Stimulated activated CD4-positive, alpha-beta T cell treated with anti-CD3 and anti-CD28 coated beads, Interleukin-2, amount 100 ng/mL, for 4 hours (primary cell): ENCODE measurements at regions not wholly inside any gene's neighbourhood (a gene's known extent, or its start where the extent isn't known, plus 50 kb on each side); places are given as distances from the start of the nearest gene placed in this dataset.
"Not testable (repeated sequence)": the region's sequence is repeated elsewhere in the genome, so short reads cannot be mapped to it uniquely, and the experiment has no call there.

ENCODE experiments used
- DNase-seq: peaks from one replicate; pipeline ENCODE4 v3.0.0-alpha.2; 2020; ENCODE audit warnings: low read depth

GRCh38 chr10:131833446-131834080 is 67.2 kb upstream of the PPP2R2D start:
- DNase-seq, result no peak

DNA sequence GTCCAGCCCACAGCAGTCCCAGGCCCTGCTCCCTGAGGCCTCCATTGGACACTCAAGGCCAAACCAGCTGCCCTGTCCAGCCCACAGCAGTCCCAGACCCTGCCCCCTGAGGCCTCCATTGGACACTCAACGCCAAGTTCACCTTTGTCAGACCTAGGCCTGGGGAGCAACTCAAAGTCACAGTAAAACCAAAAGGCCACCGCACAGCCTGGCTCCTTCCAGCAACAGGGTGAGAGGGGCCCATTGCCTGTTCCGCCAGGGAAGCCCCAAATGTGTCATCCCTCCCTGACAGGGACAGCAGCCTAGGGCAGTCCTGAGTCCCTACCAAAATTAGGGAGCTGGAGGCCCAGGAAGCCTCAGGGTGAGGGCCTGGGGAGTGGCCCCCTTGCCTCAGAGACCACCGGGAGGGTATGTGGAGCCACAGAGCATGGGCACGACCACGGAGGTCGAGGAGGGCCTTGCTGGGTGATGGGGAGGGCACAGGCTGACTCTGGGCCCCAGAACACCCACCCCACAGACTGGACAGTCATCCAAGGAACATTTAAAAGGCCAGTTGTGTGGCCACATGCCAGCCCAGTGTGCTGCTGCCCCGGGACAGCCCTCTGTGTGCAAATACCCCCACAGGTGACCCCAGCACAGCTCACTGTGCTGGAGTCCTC is 66.5 kb upstream of the PPP2R2D start:
- no peak for DNase-seq

- DNase-seq, result no peak
Observed at GRCh38 chr10:131838966-131839742, 61.7 kb upstream of the PPP2R2D start.

GRCh38 chr10:131839880-131840787 is 60.7 kb upstream of the PPP2R2D start:
- DNase-seq, result not testable (repeated sequence)

DNA sequence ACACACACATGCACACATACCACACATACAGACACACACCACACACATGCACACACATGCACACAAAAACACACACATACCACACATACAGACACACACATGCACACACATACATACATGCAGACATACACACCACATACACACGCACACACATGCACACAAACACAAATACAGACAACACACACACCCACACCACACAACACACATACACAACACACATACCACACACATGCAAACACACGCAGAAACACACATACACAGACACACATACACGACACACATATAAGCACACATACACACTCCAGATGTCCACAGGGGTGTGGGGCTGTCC is 60.1 kb upstream of the PPP2R2D start:
- no peak for DNase-seq

DNA sequence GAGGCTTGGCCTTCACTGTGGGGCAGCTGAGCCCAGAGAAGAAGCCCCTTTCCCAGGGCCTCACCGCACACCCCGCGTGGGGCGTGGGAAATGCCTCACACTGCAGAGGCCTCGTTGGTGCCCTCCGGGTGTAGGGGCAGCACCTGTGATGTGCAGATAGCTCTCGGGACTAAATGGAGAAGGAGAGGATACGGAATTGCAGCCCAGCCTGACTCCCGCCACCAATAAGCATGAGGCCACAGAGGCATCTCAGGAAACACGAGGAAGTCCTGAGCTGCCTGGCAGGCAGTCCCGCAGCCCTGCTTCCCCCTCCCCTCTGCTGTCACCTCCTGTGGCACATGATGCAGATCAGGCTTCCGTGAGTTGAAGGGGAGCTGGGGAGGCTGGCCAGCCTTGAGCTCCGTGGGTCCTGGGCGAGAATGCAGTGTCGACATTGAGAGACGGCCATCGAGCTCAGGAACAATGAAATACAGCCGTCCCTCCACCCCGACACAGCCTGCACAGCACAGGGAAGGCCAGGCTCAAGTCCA is 59.6 kb upstream of the PPP2R2D start:
- no peak for DNase-seq

DNA sequence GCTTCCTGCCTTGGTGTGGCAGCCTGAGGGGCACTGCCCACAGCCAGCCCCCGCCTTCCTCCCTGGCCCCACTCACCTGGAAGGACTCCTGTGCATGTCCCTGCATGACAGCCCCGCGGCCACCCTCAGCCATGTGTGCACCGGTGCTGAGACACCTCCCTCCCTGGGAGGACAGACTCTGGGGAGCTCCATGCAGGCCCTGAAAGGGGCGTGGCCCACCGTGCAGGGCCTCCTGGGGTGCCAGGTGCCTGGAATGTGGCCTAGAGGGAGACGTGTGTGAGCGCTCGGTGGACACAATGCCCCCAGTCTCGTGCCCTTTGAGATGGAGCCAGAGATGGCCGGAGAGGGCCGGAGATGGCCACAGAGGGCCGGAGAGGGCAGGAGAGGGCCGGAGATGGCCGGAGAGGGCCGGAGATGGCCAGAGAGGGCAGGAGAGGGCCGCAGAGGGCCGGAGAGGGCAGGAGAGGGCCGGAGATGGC is 59.1 kb upstream of the PPP2R2D start:
- no peak for DNase-seq

- no peak for DNase-seq
Observed at GRCh38 chr10:131842351-131843088, 58.3 kb upstream of the PPP2R2D start.

- DNase-seq, result no peak
Observed at GRCh38 chr10:131843089-131843595, 57.7 kb upstream of the PPP2R2D start.

DNA sequence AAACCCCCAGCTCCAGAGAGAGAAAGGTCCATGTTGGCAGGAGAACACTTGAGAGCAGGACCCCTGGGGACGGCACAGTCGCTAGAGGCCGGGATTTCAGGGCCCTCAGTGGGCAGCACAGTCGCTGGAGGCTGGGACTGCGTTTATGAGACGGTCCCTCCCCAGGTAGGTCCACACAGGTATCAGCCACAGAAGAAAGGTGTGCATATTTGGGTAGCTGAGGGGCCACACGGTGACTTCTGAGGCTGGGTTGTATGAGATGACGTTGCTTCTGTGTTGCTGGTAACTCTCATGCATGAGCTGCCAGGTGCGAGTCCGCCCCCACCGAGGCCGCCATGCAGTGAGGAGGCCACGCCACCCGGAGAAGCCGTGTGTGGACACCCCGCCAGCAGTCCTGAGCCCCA is 56.9 kb upstream of the PPP2R2D start:
- DNase-seq, result no peak

GRCh38 chr10:131844529-131845084 is 56.2 kb upstream of the PPP2R2D start:
- DNase-seq, result no peak

DNA sequence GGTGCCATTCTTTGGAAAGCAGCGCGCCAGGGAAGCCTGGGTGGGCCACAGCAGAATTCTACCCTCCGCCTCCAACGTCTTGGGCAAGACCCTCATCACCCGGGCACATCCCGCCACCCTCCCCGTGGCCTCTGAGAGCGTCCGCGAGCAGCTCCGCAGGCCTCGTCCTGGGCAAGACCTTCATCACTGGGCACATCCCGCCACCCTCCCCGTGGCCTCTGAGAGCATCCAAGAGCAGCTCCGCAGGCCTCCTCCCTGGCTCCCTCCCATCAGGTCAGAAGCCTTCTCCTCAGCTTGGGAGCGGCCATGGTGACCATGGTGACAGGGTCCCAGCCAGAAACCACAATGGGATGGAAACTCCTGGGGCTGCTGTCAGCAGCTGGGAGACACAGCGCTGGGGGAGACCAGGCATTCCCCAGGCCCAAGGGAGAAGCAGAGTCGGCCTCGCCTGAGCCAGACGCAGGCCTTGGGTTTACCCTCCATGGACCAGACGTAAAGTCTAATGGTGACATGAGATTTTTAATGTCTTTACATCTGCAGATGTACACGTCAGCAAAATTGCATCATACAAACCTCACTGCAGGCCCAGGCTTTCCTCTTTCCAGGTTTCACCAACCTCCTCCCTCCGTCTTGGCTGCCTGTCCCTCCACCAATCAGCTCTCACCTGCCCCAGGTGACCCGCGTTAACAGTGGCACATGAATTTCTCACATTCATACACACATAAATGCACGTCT is 55.1 kb upstream of the PPP2R2D start:
- no peak for DNase-seq

DNA sequence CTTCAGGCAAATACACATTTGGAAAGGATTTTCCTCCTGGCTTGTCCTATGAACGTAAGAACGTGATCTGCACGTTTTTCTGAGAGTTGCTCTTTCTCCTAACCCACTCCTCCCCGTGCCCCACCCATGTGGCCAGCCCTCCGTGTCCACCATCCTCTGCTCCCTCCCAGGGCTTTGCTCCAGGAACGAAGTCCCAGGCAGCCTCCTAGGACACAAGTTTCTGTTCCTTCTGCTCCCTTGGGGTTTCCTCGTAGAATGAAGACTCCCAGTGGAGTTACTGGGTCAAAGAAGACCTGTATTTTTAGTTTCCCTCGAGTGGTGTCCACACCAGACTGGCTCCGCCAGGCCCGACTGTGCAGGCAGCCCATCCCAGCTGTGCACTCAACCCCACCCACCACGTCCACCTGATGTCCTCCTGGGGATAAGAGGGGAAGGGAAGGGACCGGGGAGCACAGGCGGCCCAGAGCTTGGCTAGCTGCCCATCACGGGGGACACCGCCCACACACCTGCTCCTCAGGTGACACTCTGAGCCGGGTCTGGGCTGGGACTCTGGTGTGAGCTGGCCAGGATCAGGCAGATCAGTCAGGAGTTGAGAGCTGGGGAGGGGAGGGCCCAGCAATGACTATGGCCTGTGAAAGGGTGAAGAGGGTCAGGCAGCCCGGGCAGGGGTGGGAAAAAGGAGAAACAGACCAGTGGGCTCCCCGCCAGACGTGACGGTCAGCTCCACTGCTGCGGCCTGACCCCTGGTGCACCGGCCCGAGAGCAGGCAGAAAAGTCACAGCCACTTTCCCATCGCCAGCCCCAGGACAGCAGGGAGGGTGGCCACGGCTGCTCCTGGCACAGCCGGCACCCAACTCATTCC is 54.3 kb upstream of the PPP2R2D start:
- no peak for DNase-seq

- no peak for DNase-seq
Observed at GRCh38 chr10:131847241-131847783, 53.5 kb upstream of the PPP2R2D start.

DNA sequence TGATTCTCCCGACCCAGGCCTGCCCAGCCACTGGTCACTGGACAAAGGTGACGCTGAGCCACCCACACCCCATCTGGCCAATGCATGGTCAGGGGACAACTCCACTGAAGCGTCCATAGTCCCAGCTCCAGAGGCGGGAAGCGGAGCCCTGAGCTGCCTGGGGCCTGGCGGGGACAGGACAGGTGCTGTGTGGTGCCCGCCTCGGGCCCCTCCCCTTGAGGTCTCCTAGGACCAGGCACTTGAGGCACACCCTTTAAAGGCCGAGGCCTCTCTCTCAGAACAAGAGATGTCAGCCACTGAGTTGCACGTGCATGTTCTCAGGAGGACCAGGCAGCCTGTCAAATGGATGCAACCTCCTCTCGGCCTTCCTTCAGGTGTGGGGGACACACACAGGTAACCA is 52.5 kb upstream of the PPP2R2D start:
- no peak for DNase-seq

GRCh38 chr10:131848741-131849590 is 51.8 kb upstream of the PPP2R2D start:
- DNase-seq, result no peak

DNA sequence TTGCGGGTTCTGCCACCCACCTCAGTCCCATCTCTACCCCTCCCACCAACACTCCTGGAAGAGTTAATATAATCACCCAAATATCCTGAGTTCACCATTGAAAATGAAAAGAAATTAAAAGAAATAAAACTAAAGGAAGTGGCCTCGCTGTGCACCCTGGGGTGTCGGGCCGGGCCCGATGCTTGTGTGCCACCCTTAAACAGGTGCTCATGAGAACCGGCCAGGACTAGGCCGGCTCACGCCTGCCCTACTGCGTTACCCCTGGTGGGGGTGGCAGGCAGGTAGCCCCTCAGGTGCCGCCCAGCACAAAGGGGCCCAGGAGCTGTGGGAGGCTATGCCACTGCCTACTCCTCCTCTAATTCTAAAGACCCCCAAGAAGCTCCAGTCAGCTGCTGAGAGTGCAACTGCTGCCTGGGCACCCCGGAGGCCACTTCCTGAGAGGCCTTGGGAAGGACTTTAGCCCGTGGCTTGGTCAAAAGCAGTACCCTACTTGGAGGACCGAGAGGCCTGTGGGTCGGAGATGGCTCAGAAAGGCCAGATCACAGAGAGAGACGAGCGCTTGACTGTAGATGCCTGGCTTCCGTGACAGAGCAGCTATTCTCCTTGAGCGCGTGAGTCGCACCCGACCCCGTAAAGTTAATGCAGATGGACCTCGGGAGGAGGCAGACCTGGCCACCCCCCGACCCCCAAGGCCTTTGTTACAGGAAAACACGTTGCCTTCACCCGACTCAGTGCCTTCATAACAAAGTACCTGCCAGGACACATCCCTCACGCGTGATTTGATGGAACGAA is 51.0 kb upstream of the PPP2R2D start:
- no peak for DNase-seq
